ENCODE measurements at regions not wholly inside any gene's neighbourhood (a gene's known extent, or its start where the extent isn't known, plus 50 kb on each side); places are given as distances from the start of the nearest gene placed in this dataset.

- TF ChIP-seq, protein P1, sequence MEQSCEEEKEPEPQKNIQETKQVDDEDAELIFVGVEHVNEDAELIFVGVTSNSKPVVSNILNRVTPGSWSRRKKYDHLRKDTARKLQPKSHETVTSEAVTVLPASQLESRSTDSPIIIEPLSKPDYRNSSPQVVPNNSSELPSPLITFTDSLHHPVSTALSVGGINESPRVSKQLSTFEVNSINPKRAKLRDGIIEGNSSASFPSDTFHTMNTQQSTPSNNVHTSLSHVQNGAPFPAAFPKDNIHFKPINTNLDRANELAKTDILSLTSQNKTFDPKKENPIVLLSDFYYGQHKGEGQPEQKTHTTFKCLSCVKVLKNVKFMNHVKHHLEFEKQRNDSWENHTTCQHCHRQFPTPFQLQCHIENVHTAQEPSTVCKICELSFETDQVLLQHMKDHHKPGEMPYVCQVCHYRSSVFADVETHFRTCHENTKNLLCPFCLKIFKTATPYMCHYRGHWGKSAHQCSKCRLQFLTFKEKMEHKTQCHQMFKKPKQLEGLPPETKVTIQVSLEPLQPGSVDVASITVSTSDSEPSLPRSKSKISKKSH (CRISPR knock-in tag; IDR thresholded peaks at IDR 0.05; ENCODE audit: borderline replicate concordance): no peak
- TF ChIP-seq, protein P2, sequence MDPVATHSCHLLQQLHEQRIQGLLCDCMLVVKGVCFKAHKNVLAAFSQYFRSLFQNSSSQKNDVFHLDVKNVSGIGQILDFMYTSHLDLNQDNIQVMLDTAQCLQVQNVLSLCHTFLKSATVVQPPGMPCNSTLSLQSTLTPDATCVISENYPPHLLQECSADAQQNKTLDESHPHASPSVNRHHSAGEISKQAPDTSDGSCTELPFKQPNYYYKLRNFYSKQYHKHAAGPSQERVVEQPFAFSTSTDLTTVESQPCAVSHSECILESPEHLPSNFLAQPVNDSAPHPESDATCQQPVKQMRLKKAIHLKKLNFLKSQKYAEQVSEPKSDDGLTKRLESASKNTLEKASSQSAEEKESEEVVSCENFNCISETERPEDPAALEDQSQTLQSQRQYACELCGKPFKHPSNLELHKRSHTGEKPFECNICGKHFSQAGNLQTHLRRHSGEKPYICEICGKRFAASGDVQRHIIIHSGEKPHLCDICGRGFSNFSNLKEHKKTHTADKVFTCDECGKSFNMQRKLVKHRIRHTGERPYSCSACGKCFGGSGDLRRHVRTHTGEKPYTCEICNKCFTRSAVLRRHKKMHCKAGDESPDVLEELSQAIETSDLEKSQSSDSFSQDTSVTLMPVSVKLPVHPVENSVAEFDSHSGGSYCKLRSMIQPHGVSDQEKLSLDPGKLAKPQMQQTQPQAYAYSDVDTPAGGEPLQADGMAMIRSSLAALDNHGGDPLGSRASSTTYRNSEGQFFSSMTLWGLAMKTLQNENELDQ (CRISPR knock-in tag; IDR thresholded peaks at IDR 0.05; ENCODE audit: borderline replicate concordance): no peak
- no peak for TF ChIP-seq ARID4A (CRISPR knock-in tag; IDR thresholded peaks at IDR 0.05; ENCODE audit: borderline replicate concordance)
- TF ChIP-seq RBAK (CRISPR knock-in tag; IDR thresholded peaks at IDR 0.05): no peak
- TF ChIP-seq ZNF670 (CRISPR knock-in tag; IDR thresholded peaks at IDR 0.05; ENCODE audit: borderline replicate concordance): no peak
- TF ChIP-seq, protein P3, sequence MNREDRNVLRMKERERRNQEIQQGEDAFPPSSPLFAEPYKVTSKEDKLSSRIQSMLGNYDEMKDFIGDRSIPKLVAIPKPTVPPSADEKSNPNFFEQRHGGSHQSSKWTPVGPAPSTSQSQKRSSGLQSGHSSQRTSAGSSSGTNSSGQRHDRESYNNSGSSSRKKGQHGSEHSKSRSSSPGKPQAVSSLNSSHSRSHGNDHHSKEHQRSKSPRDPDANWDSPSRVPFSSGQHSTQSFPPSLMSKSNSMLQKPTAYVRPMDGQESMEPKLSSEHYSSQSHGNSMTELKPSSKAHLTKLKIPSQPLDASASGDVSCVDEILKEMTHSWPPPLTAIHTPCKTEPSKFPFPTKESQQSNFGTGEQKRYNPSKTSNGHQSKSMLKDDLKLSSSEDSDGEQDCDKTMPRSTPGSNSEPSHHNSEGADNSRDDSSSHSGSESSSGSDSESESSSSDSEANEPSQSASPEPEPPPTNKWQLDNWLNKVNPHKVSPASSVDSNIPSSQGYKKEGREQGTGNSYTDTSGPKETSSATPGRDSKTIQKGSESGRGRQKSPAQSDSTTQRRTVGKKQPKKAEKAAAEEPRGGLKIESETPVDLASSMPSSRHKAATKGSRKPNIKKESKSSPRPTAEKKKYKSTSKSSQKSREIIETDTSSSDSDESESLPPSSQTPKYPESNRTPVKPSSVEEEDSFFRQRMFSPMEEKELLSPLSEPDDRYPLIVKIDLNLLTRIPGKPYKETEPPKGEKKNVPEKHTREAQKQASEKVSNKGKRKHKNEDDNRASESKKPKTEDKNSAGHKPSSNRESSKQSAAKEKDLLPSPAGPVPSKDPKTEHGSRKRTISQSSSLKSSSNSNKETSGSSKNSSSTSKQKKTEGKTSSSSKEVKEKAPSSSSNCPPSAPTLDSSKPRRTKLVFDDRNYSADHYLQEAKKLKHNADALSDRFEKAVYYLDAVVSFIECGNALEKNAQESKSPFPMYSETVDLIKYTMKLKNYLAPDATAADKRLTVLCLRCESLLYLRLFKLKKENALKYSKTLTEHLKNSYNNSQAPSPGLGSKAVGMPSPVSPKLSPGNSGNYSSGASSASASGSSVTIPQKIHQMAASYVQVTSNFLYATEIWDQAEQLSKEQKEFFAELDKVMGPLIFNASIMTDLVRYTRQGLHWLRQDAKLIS (CRISPR knock-in tag; IDR thresholded peaks at IDR 0.05): no peak
- TF ChIP-seq ZNF235 (CRISPR knock-in tag; IDR thresholded peaks at IDR 0.05; ENCODE audit: borderline replicate concordance): no peak
These were observed 135.4 kb upstream of the KIF2B start (continued) for GRCh38 chr17:53687324-53687723.

Measured in HepG2 (cell line).